HG03045 (cell line): ENCODE measurements at regions not wholly inside any gene's neighbourhood (a gene's known extent, or its start where the extent isn't known, plus 50 kb on each side); places are given as distances from the start of the nearest gene placed in this dataset.

Experiments used
- ATAC-seq: cut with Tn5 transposase; IDR thresholded peaks from one replicate; pipeline ENCODE4 v1.9.1; 2021; ENCODE audit warnings: mild to moderate bottlenecking, moderate library complexity; ENCODE audit not compliant: unreplicated experiment

DNA sequence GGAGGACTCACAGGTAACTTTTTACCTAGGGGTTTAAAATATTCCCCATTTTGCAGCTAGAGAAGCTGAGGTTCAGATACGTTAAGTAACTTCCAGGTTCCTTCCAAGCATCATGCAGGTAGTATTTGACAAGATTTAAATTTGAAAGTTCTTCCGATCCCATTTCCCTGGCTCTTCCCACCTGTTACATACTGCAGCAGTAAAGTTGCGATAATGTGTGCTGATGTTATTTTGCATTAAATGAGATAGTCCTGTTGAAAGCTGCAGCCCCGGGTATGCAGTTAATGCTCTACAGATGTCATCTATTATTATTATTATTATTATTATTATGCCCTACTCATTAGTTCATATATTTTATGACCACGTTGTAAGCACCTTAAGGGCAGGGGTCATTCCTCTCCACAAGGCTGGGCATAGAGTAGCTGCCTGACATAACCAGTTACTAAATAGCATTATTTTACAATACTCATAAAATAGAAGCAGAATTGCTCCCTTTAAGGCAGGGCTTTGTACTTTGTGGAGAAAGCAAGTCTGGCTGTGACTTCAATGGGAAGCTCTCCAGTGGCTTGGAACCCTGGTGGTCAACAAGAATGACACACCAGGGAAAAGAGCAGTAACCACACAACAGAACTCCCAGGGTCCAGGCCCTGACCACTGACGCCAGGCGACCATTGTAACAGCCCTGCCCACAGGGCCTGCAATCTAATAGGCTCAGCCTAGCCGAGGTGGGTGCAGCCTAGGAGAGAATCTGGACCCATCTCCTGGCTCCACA, 90.8 kb upstream of the CALM2 start:
- no peak for ATAC-seq

DNA sequence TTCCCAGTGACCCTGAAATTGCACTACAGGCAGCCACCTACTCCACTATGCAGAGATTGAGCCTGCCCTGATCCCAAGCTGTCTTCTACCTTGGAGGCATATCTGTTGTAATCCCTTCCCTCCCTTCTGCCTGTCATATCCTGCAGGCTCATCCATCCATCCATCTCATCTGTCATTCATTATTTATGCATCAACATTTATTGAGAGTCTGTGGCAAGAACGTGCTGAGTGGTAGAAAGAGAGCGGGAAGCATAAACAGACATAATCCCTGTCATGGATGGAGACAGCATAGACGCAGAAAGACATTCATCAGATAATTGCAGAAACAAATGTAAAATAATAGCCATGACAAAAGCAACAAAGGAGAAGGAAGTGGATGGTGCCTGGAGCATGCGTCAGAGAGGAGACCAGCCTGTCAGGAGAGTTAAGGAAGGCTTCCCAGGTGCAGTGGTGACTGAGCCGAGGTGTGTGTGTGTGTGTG, 89.5 kb upstream of the CALM2 start:
- no peak for ATAC-seq

DNA sequence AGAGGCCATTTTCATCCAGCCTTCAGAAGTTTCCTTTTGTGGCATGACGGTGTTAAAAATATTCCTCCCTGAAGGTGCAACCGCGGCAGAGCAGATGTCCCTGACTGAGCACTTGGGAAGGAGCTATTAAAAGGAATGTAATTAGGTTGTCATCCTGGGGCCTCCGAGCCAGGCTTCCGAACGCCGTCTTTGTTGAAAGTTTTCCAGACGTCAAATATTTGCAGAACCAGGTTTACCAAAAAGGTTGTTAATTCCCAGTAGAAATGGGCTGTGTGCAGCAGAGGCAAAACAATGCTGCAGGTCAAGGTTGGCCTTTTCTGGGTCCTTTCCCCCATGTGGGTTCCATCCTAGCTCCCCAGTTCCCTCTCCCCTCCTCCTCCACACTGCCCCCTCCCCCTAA, 88.8 kb upstream of the CALM2 start:
- ATAC-seq: no peak

DNA sequence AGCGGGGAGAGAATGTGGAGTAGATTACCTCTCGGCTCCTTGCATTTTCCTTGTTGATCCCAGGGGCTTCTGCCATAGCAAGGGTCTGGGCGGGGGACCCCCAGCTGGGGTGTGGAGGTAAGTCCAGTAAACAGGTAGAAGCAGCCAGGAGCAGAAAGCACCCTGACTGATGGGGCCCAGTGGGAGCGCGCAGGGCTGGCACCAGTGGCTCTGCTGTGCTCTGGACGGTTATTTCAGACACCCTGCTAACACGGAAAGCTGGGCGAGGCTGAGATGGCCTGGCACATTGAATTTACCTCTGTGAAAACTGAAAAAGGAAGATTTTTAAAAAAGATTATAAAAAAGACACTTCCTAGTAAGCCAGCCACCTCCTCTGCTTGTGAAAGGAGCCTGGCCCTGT, 88.4 kb upstream of the CALM2 start:
- ATAC-seq: no peak

DNA sequence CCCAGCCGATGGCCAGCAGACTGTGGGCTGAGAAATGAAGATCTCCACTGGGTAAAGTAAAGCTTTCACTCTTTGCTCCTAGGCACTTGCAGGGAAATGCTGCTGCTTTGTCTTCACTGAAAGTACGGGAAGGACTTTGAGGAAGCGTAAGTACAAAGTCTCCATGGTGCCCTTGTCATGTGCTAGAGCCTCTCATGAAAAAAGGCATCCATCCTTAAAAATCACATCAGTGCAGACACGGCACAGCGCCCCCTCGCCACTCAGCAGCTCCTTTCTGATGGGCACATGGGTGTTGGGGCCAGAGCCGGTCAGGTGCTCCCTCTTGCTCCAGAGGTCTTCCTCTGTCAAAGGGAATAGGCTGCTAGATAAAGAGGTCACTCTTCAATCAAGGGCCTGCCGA, 87.8 kb upstream of the CALM2 start:
- ATAC-seq: no peak

DNA sequence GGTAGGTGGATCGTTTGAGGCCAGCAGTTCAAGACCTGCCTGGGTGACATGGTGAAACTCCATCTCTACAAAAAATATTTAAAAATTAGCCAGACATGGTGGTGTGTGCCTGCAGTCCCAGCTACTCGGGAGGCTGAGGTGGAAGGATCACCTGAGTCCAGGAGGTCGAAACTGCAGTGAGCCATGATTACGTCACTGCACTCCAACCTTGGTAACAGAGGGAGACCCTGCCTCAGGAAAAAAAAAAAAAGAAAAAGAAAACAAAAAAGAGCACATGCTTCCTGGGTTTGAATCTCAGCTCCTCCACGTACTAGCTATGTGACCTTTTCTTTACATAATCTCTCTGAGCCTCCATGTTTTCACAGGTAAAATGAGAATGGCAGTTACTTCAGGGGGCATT, 86.3 kb upstream of the CALM2 start:
- no peak for ATAC-seq

DNA sequence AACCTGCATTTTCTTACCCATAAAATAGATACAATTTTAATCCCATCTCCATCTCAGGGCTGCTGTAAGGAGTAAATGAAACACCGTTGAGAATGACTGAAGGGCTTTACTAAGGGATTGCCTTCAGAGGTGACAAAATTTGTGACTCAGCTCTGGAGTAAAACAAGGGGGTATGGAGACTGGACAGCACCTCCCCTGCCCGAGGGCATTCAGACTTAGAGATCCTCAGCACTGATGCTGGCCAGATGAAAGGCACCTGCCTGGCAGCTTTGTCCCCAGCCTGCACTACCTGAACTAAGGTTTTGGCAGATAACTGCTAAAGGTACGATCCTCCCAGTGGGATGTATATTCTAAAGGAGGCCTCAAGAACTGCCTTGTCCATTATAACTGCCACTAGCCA, 84.7 kb upstream of the CALM2 start:
- ATAC-seq: no peak

DNA sequence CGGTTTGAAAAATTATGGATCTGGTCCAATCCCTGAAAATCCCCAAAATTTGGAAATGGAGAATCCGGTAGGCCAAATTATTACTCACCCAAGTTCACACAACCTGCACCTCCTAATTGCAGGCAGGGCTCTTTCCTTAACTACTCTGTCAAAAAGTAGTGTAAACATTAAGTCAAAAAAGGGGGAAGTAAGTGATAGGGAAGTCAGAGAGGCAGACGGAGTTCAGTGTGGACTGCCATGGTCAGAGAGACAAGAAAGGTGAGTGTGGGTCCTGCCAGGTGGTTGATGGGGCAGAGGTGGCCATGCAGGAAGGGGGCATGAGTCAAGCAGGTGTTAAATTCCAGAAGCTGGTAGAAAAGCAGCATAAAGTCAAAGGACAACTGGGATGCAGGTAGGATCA, 83.5 kb upstream of the CALM2 start:
- no peak for ATAC-seq

DNA sequence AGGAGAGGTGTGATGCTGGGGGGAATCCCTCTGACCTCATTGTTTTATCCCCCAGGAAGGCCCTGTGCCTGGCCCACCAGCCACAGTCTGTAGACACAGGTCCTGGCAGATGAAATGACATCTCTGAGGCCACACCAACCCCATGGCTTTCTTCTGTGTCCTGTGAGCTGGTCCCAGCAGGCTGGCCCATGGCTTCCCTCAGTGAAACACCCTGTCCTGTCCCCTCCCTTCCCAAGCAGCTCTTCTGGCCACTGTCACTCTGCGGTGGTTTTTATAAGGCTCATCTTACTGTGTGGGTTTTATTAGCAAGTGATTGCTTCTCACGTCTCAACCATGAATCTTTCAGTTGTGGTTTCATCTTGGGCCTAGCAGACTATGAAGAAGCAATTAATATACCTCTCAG, 81.6 kb upstream of the CALM2 start:
- no peak for ATAC-seq

DNA sequence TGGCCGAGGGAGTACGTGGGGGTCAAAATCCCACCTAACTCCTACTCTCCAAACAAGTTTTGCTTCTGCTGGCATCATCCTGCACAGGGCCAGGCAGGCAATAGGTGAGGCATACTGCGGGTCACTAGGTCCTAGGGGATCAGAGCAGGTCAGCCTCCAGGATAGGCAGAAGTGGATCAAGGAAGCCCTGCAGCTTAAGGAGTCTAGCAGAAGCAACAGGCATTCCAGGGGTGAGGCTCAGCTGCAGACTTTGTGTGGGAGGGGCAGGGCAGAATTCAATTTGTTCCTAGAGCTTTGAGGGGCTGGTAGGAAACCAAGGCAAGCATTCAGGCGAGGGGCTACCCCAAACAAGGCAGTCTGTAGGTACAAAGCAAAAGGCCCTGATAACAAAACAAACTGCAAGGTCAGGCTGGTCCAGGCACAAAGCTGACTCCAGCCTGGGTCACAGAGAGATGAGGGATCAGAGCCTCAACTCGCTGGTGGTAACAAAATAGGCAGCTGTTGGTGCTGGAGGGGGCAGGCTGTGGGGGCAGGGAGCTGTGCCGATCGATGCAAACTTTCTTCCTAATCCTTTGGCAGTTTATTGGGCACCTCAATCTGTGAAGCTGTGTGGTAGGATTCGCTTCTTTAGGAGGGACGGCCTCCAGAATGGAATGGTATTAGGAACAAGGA, 80.2 kb upstream of the CALM2 start:
- ATAC-seq: no peak

DNA sequence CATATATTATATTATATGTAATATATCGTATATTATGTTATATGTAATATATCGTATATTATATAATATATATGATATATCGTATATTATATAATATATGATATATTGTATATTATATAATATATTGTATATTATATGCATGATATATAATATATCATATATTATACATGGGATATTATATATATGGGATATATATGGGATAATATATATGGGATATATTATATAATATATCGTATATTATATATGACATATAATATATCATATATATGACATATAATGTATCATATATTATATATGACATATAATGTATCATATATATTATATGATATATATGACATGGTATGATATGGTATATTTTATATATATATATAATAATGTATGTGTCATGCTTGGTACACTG, 79.5 kb upstream of the CALM2 start:
- no peak for ATAC-seq

DNA sequence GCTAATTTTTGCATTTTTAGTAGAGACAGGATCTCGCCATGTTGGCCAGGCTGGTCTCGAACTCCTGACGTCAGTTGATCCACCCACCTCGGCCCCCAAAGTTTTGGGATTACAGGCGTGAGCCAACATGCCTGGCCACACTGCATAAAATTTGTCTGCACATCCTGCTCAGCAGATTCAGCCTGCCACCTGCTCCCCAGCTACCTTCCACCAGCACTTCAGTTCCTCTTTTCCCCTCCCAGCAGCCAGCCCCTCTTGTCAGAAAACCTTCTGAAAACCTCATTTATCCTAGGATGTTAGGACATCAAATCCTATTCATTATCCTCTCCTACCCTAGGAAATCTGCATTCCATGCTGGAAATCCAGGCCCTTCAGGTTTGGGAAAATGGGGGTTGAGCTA, 78.2 kb upstream of the CALM2 start:
- ATAC-seq: no peak

DNA sequence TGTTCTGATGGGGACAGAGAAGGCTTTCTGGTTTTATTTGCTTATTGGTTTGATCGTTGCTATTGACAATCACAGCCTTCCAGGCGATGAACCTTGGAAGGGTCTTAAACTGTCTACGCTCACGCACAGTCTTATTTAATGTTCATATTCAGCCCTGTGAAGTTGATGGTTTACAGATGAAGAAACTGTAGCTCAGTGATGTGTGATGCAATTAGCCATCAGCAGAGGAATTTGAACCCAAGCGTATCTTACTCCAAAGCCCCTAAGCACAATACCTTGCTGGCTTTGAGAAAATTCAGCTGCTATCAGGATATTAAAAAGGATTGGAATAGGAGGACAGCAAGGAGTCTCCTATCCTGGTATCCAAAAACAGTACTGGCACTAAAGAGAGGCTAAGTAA, 77.1 kb upstream of the CALM2 start:
- ATAC-seq: no peak

DNA sequence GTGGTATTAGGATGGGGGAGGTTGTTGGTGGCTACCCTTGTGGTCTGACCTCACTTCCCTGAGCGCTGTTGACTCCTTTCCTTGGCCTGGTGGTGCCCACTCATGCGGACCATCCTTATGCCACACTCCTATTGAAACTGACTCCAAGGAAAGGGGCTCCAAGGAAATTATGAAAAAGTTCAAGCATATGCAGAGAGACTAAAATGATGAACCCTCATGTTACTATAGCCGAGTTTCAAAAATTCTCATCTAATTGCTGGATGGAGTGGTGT, 75.0 kb upstream of the CALM2 start:
- ATAC-seq: no peak

DNA sequence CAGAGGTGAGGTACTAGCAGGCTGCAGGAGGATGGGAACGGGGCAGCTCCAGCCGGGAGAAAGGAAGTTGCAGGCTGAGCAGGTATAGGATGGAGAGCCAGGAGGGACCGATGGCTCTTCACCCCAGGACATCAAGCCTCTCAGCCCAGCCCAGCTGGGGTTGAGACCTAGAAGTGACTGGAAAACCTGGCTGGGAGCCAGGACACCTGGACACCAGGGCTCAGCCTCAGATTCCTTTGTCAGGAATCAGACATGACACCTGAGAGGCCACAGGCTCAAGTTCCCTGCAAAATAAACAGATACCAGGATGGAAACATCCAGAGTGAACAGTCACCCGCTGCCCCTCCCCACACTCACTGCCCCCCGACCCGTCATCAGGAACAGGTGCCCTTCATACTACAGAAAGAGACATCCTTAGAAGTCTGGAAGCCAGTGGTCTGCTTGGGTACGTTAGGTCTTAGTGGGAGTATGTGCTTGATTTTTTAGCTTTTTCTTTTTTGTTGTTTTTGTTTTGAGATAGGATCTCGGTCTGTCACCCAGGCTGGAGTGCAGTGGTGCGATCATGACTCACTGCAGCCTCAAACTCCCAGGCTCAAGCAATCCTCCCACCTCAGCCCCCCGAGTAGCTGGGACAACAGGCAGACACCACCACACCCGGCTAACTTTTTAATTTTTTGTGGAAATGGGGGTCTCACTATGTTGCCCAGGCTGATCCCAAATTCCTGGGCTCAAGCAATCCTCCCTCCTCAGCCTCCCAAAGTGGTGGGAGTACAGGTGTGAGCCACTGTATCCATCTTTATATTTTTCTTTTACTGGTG, 74.5 kb upstream of the CALM2 start:
- no peak for ATAC-seq

DNA sequence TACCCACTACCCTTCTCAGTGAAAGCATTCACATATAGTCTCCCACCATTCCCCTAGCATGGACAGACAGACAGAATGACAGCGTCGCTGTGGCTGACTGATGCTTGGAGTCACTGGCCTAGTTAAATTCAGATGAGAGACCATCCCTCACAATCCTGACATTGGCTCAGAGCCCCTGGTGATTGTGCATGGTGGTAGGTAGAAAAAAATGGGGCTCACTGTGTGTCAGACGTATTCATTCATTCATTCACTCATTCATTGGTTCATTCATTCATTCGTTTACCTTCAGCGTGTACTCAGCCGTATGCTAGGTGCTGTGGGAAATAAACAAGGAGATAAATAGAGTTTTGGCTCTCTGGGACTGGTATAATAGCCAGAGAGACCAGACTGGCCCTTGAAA, 73.6 kb upstream of the CALM2 start:
- ATAC-seq: no peak

DNA sequence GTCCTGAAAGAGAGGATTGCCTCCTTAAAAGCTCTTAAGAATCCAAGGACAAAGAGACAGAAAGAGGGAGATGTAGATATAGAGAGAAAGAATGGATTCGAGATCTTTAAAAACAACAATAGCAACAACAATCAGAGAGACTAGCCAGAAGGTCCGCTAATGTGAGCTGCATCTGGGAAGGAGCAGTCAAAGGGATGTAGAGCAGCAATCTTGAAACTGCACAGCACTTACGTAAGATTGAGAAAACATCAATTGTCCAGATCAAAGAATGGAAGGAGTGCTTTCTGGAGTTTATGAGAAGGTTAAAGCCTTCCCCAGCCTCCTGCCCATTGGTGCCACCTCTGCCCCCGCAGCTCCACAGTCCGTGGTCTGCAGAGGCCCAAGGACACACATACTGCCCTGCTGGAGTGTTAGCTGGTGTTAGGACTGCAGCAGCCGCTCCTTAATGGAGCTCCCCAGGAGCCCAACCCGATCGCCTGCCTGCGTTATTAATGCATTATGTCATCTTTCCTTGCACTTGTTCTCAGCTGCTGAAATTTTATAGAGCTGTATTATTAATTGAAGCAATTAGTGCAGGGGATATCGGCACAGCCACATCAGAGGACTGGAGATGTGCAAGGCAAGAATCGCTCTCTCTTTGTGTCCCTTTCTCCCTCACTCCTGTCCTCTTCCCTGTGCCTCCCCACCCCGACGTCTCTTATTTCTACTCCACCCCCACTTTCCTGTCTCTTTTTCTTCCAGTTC, 73.0 kb upstream of the CALM2 start:
- no peak for ATAC-seq

DNA sequence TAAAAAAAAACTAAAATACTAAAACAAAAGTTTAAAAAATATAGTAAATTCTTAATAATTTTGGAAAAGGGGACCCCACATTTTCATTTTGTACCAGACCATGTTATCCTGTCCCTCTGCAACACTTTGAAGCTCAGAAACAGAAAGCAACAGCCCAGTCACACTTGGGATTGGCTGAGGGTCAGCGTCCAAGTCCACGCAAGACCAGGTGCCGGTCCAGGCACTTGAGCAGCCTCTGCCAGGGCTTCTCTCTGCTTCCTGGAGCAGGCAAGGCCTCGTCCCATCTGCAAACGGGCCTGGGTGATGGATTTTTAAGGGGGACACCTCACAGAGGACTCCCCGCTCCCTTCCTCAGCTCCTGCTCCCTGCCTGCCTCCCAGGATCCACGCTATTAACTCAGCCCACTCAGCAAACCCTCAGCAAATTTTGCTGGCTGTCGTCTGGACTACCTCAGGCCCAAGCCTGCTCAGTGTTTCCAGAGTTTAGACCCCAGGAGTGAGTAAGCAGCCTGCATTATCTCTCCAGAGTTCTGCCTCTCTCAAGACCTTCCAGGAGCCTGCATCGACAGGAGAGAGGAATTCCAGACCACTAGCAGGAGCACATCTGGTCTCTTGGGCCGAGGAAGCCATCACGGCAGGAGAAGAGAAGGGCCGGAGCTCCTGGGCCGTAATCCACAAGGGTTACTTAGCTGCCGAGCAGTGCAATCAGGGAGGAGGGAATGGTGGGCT, 67.4 kb upstream of the CALM2 start:
- no peak for ATAC-seq

DNA sequence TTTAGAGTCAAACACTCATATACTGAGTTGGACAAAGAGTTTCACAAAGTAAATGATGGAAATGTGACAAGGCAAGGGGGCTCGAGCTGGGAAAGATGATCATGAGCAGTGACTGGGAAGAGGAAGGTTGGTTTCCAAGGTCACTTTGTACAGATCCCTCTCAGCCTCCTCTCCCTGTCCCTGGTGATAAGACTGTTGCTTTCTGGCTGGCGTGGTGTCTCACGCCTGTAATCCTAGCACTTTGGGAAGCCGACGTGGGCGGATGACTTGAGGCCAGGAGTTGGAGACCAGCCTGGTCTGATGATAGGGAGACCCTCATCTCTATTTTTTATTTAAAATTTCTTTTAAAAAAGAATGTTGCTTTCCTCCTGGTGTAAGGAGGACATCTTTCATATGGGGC, 65.4 kb upstream of the CALM2 start:
- ATAC-seq: no peak

DNA sequence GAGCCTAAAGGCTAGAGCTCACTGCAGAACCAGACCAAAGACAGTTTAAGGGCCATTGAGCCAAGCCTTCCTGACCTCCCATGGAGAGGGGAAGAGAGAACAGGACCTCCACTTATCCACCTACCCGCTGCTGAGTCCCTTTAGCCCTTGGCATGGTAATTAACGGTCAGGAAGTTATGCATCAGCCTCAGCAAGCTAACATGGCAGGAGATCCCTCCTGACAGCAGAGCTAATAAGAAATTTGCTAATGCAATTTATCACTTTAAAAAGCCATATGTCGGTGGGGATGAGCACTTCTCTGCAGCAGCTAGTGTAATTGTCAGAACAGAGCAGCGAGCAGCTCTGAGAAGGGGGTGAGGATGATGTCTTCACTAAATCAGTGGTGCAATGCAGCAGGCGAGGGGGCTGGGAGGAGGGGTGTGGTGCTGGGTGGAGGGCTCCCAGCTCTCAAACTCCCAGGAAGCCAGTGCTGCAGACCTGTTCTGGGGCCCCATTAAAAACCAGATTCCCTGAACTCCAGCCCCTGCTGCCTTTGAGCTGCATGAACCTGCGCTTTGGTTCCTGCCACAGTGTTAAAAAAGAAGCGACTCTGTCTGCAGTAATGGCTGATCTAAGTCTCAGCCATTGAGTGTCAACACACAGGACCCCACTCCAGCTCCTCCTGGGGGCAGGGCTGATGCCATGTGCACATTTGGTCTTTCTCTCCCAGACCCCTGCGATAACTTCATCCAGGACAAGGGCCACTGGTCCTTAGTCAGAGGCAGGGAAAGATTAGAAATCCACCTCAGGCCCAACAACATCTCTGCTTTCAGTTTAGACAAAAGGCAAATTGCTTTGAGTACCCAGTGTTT, 63.0 kb upstream of the CALM2 start:
- ATAC-seq: no peak
